Right lobe of liver (tissue), 6 donors: ENCODE measurements at regions not wholly inside any gene's neighbourhood (a gene's known extent, or its start where the extent isn't known, plus 50 kb on each side); places are given as distances from the start of the nearest gene placed in this dataset.

Source experiments
- ATAC-seq, 4 donors: fragments of 200-7000 bp; cut with Tn5 transposase; one replicate each; pipeline ENCODE4 v1.9.1; 2020; ENCODE audit warnings: mild to moderate bottlenecking in 4 of 4, moderate library complexity in 4 of 4
- DNase-seq, 3 donors: peaks; one replicate each; pipeline ENCODE4 v3.0.0-alpha.2; 2020
- H3K27ac ChIP-seq, 3 donors: fragments of 200-600 bp; one replicate each; pipeline ENCODE4 v1.8.0; 2022
- H3K27me3 ChIP-seq, 2 donors: fragments of 200-600 bp; one replicate each; pipeline ENCODE4 v1.8.0; 2022
- H3K36me3 ChIP-seq, 4 donors: fragments of 200-600 bp; sonication (generic) in 1 of 4; one replicate each; pipeline versions ENCODE4 v1.5.1 to v1.8.0; 2017 to 2022; ENCODE audit warnings: control low read depth in 1 of 4
- H3K4me1 ChIP-seq, 4 donors: fragments of 200-600 bp; sonication (generic) in 1 of 4; one replicate each; pipeline versions ENCODE4 v1.5.1 to v1.8.0; 2017 to 2022; ENCODE audit warnings: control low read depth in 1 of 4
- H3K4me3 ChIP-seq, 3 donors: fragments of 200-600 bp; one replicate each; pipeline ENCODE4 v1.8.0; 2022
- H3K9me3 ChIP-seq, 4 donors: fragments of 200-600 bp; sonication (generic) in 1 of 4; one replicate each; pipeline versions ENCODE4 v1.5.1 to v1.8.0; 2017 to 2022; ENCODE audit warnings: control low read depth in 1 of 4
- CTCF ChIP-seq, 4 donors: fragments of 200-600 bp in 3 of 4; fragments of 450-650 bp in 1 of 4; IDR thresholded peaks; one replicate each; pipeline versions ENCODE4 v1.5.1 to v1.8.0; 2016 to 2022; ENCODE audit warnings: antibody characterized with exemption in 4 of 4, mild to moderate bottlenecking in 2 of 4
- POLR2A ChIP-seq: fragments of 450-650 bp; IDR thresholded peaks from one replicate; pipeline ENCODE4 v1.6.1; 2017; ENCODE audit warnings: antibody characterized with exemption, mild to moderate bottlenecking
- WGBS: methylation state at CpG from one replicate; pipeline ENCODE4 v1.1.6; 2018; ENCODE audit warnings: low coverage, low lambda C conversion rate; ENCODE audit not compliant: insufficient coverage; ENCODE audit errors: missing lambda C conversion rate; 5-methylcytosine and 5-hydroxymethylcytosine counted together
- intact Hi-C, 2 donors: fragments of 100-400 bp; cut with DNase I; formaldehyde crosslinking; loops; one replicate each; pipeline versions ENCODE4 v1.11.2 to v1.14.1; 2022
- donor health status: DM: no; HTN: yes; CAD: no.
- donor health status: DM: no; HTN: no; CAD: no.
- donor health status: DM: no; HTN: no; CAD: no.
- donor health status: DM: no; HTN: yes; CAD: no.
- donor health status: DM: no; HTN: yes; CAD: no.

DNA sequence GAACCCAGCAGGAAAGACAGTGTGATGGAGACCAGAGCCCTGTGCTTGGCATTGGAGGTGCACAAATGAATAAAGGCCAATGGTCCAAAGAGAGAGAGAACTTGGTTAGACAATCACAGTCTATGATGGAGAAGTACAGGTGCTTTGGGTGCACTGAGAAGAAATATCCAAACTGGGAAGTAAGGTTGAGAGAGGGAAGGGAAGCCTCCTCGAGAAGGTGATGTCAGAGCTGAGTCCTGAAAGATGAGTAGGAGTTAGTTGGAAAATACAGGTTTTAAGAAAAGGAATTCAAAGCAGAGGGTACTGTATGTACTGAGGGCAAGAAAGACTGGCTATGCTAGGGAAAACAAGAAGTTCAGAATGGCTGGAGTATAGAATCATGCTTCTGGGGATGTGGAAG lies 94.1 kb upstream of the CD53 start:
- no peak overlapping the region for H3K4me3 ChIP-seq
- WGBS = 20% methylated on average over 1 of the region's 1 CpG
- no peak for TF ChIP-seq CTCF (IDR thresholded peaks at IDR 0.05)
- TF ChIP-seq POLR2A = no peak
- H3K27me3 ChIP-seq = no peaks in the 10 kb centered on the region
- no peaks in the 10 kb centered on the region for H3K36me3 ChIP-seq
- no peak overlapping the region for H3K27ac ChIP-seq
- DNase-seq (no peak), ATAC-seq (no peak)
- intact Hi-C loops = loop anchor here in 1 of 2 donors (10.0 kb wide), 1 partner anchor 144 kb away; no protein-coding TSS in a partner anchor
- H3K9me3 ChIP-seq = no peaks in the 10 kb centered on the region
- H3K4me1 ChIP-seq = no peaks in the 10 kb centered on the region

GRCh38 chr1:110777228-110777627 lies 95.7 kb upstream of the CD53 start:
- no peak for TF ChIP-seq CTCF (IDR thresholded peaks at IDR 0.05)
- no peak for TF ChIP-seq POLR2A
- no peaks in the 10 kb centered on the region for H3K36me3 ChIP-seq
- H3K4me3 ChIP-seq = no peak overlapping the region
- peak in 1 of 4 donors; percentile 37 for ATAC-seq
- intact Hi-C loops = loop anchor here in 1 of 2 donors (10.0 kb wide), 1 partner anchor 142 kb away; no protein-coding TSS in a partner anchor
- DNase-seq = no peak
- no peak overlapping the region for H3K27ac ChIP-seq
- WGBS = 40% methylated on average over 1 of the region's 4 CpGs
- H3K4me1 ChIP-seq = no peaks in the 10 kb centered on the region
- no peaks in the 10 kb centered on the region for H3K27me3 ChIP-seq
- H3K9me3 ChIP-seq = no peaks in the 10 kb centered on the region

GRCh38 chr1:110774398-110774797 lies 98.5 kb upstream of the CD53 start:
- intact Hi-C loops = loop anchor here in 1 of 2 donors (10.0 kb wide), 1 partner anchor 140 kb away; no protein-coding TSS in a partner anchor
- DNase-seq = no peak

GRCh38 chr1:110773813-110774212 lies 99.1 kb upstream of the KCNA3 start:
- Histone ChIP-seq H3K36me3 (no peaks in the 10 kb centered on the region), H3K9me3 (no peaks in the 10 kb centered on the region), H3K27me3 (no peaks in the 10 kb centered on the region), H3K4me1 (no peaks in the 10 kb centered on the region), H3K27ac (no peak overlapping the region), H3K4me3 (no peak overlapping the region)
- ATAC-seq (no peak), DNase-seq (no peak)
- intact Hi-C loops = loop anchor here in 1 of 2 donors (10.0 kb wide), 1 partner anchor 139 kb away; no protein-coding TSS in a partner anchor
- WGBS = 0% methylated on average over 1 of the region's 3 CpGs
- no peak for TF ChIP-seq CTCF (IDR thresholded peaks at IDR 0.05)
- no peak for TF ChIP-seq POLR2A

More at GRCh38 chr1:110774398-110774797, 98.5 kb upstream of the CD53 start:
- Histone ChIP-seq H3K4me1 (no peaks in the 10 kb centered on the region), H3K36me3 (no peaks in the 10 kb centered on the region), H3K4me3 (no peak overlapping the region), H3K27me3 (no peaks in the 10 kb centered on the region), H3K9me3 (no peaks in the 10 kb centered on the region), H3K27ac (no peak overlapping the region)
- peak in 2 of 4 donors; percentile 19 to 34 for ATAC-seq
- TF ChIP-seq CTCF (IDR thresholded peaks at IDR 0.05) = no peak
